GM21526 (cell line): ENCODE measurements at regions not wholly inside any gene's neighbourhood (a gene's known extent, or its start where the extent isn't known, plus 50 kb on each side); places are given as distances from the start of the nearest gene placed in this dataset.

Experiments
- ATAC-seq: cut with Tn5 transposase; IDR thresholded peaks from one replicate; pipeline ENCODE4 v1.9.1; 2021; ENCODE audit warnings: moderate library complexity; ENCODE audit not compliant: unreplicated experiment, low FRiP score

- no peak for ATAC-seq
Measured at GRCh38 chr11:112354364-112354763, 93.7 kb upstream of the PLET1 start.

GRCh38 chr11:112355726-112356125 lies 95.1 kb upstream of the PLET1 start:
- no peak for ATAC-seq

- no peak for ATAC-seq
Measured at GRCh38 chr11:112357488-112357887, 96.8 kb upstream of the PLET1 start.

GRCh38 chr11:112361396-112361795 lies 100.7 kb upstream of the PLET1 start:
- ATAC-seq = no peak

GRCh38 chr11:112363527-112363926 lies 102.9 kb upstream of the PLET1 start:
- ATAC-seq = no peak

- no peak for ATAC-seq
Measured at GRCh38 chr11:112364962-112365481, 104.4 kb upstream of the PLET1 start.

GRCh38 chr11:112366012-112366411 lies 105.4 kb upstream of the PLET1 start:
- ATAC-seq = no peak

- no peak for ATAC-seq
Measured at GRCh38 chr11:112366777-112367176, 106.1 kb upstream of the PLET1 start.

GRCh38 chr11:112367461-112367860 lies 106.8 kb upstream of the PLET1 start:
- ATAC-seq = no peak

- ATAC-seq = no peak
Measured at GRCh38 chr11:112367895-112368294, 107.2 kb upstream of the PLET1 start.

GRCh38 chr11:112368381-112368780 lies 107.7 kb upstream of the PLET1 start:
- no peak for ATAC-seq

- ATAC-seq = no peak
Measured at GRCh38 chr11:112369374-112369773, 108.7 kb upstream of the PLET1 start.

- no peak for ATAC-seq
Measured at GRCh38 chr11:112369916-112370315, 109.3 kb upstream of the PLET1 start.

- no peak for ATAC-seq
Measured at GRCh38 chr11:112374486-112375140, 114.0 kb upstream of the PLET1 start.

GRCh38 chr11:112377946-112378345 lies 117.3 kb upstream of the PLET1 start:
- no peak for ATAC-seq

GRCh38 chr11:112380464-112380863 lies 119.8 kb upstream of the PLET1 start:
- no peak for ATAC-seq

- ATAC-seq = no peak
Measured at GRCh38 chr11:112381578-112381977, 120.9 kb upstream of the PLET1 start.

GRCh38 chr11:112382561-112382960 lies 121.9 kb upstream of the PLET1 start:
- ATAC-seq = no peak

- ATAC-seq = no peak
Measured at GRCh38 chr11:112388496-112388895, 127.8 kb upstream of the PLET1 start.

- no peak for ATAC-seq
Measured at GRCh38 chr11:112391086-112391485, 130.4 kb upstream of the PLET1 start.

- ATAC-seq = no peak
Measured at GRCh38 chr11:112392904-112393303, 132.2 kb upstream of the PLET1 start.

- ATAC-seq = no peak
Measured at GRCh38 chr11:112394304-112394703, 133.6 kb upstream of the PLET1 start.

GRCh38 chr11:112396076-112396475 lies 135.4 kb upstream of the PLET1 start:
- no peak for ATAC-seq
